BLaER1 (cell line): ENCODE measurements at regions not wholly inside any gene's neighbourhood (a gene's known extent, or its start where the extent isn't known, plus 50 kb on each side); places are given as distances from the start of the nearest gene placed in this dataset.
"Not testable (repeated sequence)": the region's sequence is repeated elsewhere in the genome, so short reads cannot be mapped to it uniquely, and the experiment has no call there.

Experiments used
- H3K27ac ChIP-seq: shearing (Covaris generic); formaldehyde crosslinking; 2 replicates; pipeline ENCODE4 v1.8.1; 2022
- H3K27me3 ChIP-seq: shearing (Covaris generic); formaldehyde crosslinking; 2 replicates; pipeline ENCODE4 v1.8.1; 2022
- H3K36me3 ChIP-seq: shearing (Covaris generic); formaldehyde crosslinking; 2 replicates; pipeline ENCODE4 v1.8.1; 2022
- H3K4me1 ChIP-seq: shearing (Covaris generic); formaldehyde crosslinking; 2 replicates; pipeline ENCODE4 v1.8.1; 2022
- H3K4me2 ChIP-seq: shearing (Covaris generic); formaldehyde crosslinking; 2 replicates; pipeline ENCODE4 v1.8.1; 2022
- H3K4me3 ChIP-seq: shearing (Covaris generic); formaldehyde crosslinking; 2 replicates; pipeline ENCODE4 v1.8.1; 2022
- H3K9ac ChIP-seq: shearing (Covaris generic); formaldehyde crosslinking; 2 replicates; pipeline ENCODE4 v1.8.1; 2022
- H3K9me3 ChIP-seq: shearing (Covaris generic); formaldehyde crosslinking; 2 replicates; pipeline ENCODE4 v1.8.1; 2022
- H4K20me1 ChIP-seq: shearing (Covaris generic); formaldehyde crosslinking; 2 replicates; pipeline ENCODE4 v1.8.1; 2022
- Cebpa-rat ChIP-seq: shearing (Covaris generic); IDR thresholded peaks from 2 replicates; pipeline ENCODE4 v1.8.1; 2022

- Histone ChIP-seq H3K4me1 (no peaks in the 10 kb centered on the region), H3K27me3 (no peaks in the 10 kb centered on the region), H3K4me3 (no peak overlapping the region), H3K27ac (no peak overlapping the region), H3K4me2 (no peak overlapping the region), H3K36me3 (no peaks in the 10 kb centered on the region), H4K20me1 (no peaks in the 10 kb centered on the region), H3K9me3 (no peaks in the 10 kb centered on the region), H3K9ac (no peak overlapping the region)
- no peak for TF ChIP-seq Cebpa-rat
Observed at GRCh38 chr2:180781276-180781675, 199.1 kb upstream of the UBE2E3 start.

GRCh38 chr2:180778291-180778690 lies 202.1 kb upstream of the UBE2E3 start:
- no peaks in the 10 kb centered on the region for H3K4me1 ChIP-seq
- TF ChIP-seq Cebpa-rat: no peak
- H3K4me3 ChIP-seq: no peak overlapping the region
- H3K4me2 ChIP-seq: no peak overlapping the region
- H3K27me3 ChIP-seq: no peaks in the 10 kb centered on the region
- H4K20me1 ChIP-seq: no peaks in the 10 kb centered on the region
- no peaks in the 10 kb centered on the region for H3K36me3 ChIP-seq
- no peak overlapping the region for H3K9ac ChIP-seq
- no peaks in the 10 kb centered on the region for H3K9me3 ChIP-seq
- H3K27ac ChIP-seq: no peak overlapping the region

- no peaks in the 10 kb centered on the region for H3K9me3 ChIP-seq
- H4K20me1 ChIP-seq: no peaks in the 10 kb centered on the region
- TF ChIP-seq Cebpa-rat: no peak
- no peaks in the 10 kb centered on the region for H3K27me3 ChIP-seq
- no peak overlapping the region for H3K9ac ChIP-seq
- no peak overlapping the region for H3K27ac ChIP-seq
- no peaks in the 10 kb centered on the region for H3K36me3 ChIP-seq
- no peak overlapping the region for H3K4me2 ChIP-seq
- no peaks in the 10 kb centered on the region for H3K4me1 ChIP-seq
- H3K4me3 ChIP-seq: no peak overlapping the region
Observed at GRCh38 chr2:180776921-180777320, 203.5 kb upstream of the UBE2E3 start.

- H3K9ac ChIP-seq: no peak overlapping the region
- no peak overlapping the region for H3K4me2 ChIP-seq
- TF ChIP-seq Cebpa-rat: no peak
- no peaks in the 10 kb centered on the region for H4K20me1 ChIP-seq
- no peaks in the 10 kb centered on the region for H3K9me3 ChIP-seq
- no peaks in the 10 kb centered on the region for H3K36me3 ChIP-seq
- no peaks in the 10 kb centered on the region for H3K27me3 ChIP-seq
- no peaks in the 10 kb centered on the region for H3K4me1 ChIP-seq
- no peak overlapping the region for H3K4me3 ChIP-seq
- H3K27ac ChIP-seq: no peak overlapping the region
Observed at GRCh38 chr2:180775711-180776110, 204.7 kb upstream of the UBE2E3 start.

- not testable (repeated sequence) for H3K9ac ChIP-seq, H4K20me1 ChIP-seq, H3K4me1 ChIP-seq, H3K4me3 ChIP-seq, H3K4me2 ChIP-seq, H3K27me3 ChIP-seq, H3K36me3 ChIP-seq, H3K27ac ChIP-seq, H3K9me3 ChIP-seq
Observed at GRCh38 chr2:180765316-180765715, 215.1 kb upstream of the UBE2E3 start.

GRCh38 chr2:180763263-180763989 lies 217.0 kb upstream of the UBE2E3 start:
- no peak for TF ChIP-seq Cebpa-rat
- H3K36me3 ChIP-seq: no peaks in the 10 kb centered on the region
- no peak overlapping the region for H3K9ac ChIP-seq
- H3K4me3 ChIP-seq: no peak overlapping the region
- no peaks in the 10 kb centered on the region for H4K20me1 ChIP-seq
- H3K27ac ChIP-seq: no peak overlapping the region
- no peaks in the 10 kb centered on the region for H3K4me1 ChIP-seq
- no peak overlapping the region for H3K4me2 ChIP-seq
- H3K9me3 ChIP-seq: no peaks in the 10 kb centered on the region
- H3K27me3 ChIP-seq: no peaks in the 10 kb centered on the region

- no peaks in the 10 kb centered on the region for H3K27me3 ChIP-seq
- no peak overlapping the region for H3K27ac ChIP-seq
- H3K9me3 ChIP-seq: no peaks in the 10 kb centered on the region
- H3K4me2 ChIP-seq: no peak overlapping the region
- no peaks in the 10 kb centered on the region for H3K36me3 ChIP-seq
- H3K4me1 ChIP-seq: no peaks in the 10 kb centered on the region
- H3K4me3 ChIP-seq: no peak overlapping the region
- no peak overlapping the region for H3K9ac ChIP-seq
- no peaks in the 10 kb centered on the region for H4K20me1 ChIP-seq
- no peak for TF ChIP-seq Cebpa-rat
Observed at GRCh38 chr2:180761224-180761623, 219.2 kb upstream of the UBE2E3 start.

GRCh38 chr2:180759631-180760030 lies 220.8 kb upstream of the UBE2E3 start:
- no peak overlapping the region for H3K4me3 ChIP-seq
- H3K4me2 ChIP-seq: no peak overlapping the region
- H3K27ac ChIP-seq: no peak overlapping the region
- no peaks in the 10 kb centered on the region for H3K4me1 ChIP-seq
- no peaks in the 10 kb centered on the region for H4K20me1 ChIP-seq
- no peak for TF ChIP-seq Cebpa-rat
- H3K9ac ChIP-seq: no peak overlapping the region
- no peaks in the 10 kb centered on the region for H3K36me3 ChIP-seq
- no peaks in the 10 kb centered on the region for H3K9me3 ChIP-seq
- H3K27me3 ChIP-seq: no peaks in the 10 kb centered on the region

- Histone ChIP-seq H3K9me3 (no peaks in the 10 kb centered on the region), H3K9ac (no peak overlapping the region), H3K4me2 (no peak overlapping the region), H3K4me1 (no peaks in the 10 kb centered on the region), H4K20me1 (no peaks in the 10 kb centered on the region), H3K4me3 (no peak overlapping the region), H3K36me3 (no peaks in the 10 kb centered on the region), H3K27ac (no peak overlapping the region), H3K27me3 (no peaks in the 10 kb centered on the region)
- no peak for TF ChIP-seq Cebpa-rat
Observed at GRCh38 chr2:180753809-180754761, 226.3 kb upstream of the UBE2E3 start.

GRCh38 chr2:180751306-180751920 lies 229.0 kb upstream of the UBE2E3 start:
- Histone ChIP-seq H3K36me3 (no peaks in the 10 kb centered on the region), H4K20me1 (no peaks in the 10 kb centered on the region), H3K27me3 (no peaks in the 10 kb centered on the region), H3K4me2 (no peak overlapping the region), H3K4me3 (no peak overlapping the region), H3K9ac (no peak overlapping the region), H3K4me1 (no peaks in the 10 kb centered on the region), H3K9me3 (no peaks in the 10 kb centered on the region), H3K27ac (no peak overlapping the region)
- TF ChIP-seq Cebpa-rat: no peak
